ENCODE measurements at regions not wholly inside any gene's neighbourhood (a gene's known extent, or its start where the extent isn't known, plus 50 kb on each side); places are given as distances from the start of the nearest gene placed in this dataset.
A peak's percentile ranks its signal among the peaks of the same experiment; 100 is the strongest.

DNA sequence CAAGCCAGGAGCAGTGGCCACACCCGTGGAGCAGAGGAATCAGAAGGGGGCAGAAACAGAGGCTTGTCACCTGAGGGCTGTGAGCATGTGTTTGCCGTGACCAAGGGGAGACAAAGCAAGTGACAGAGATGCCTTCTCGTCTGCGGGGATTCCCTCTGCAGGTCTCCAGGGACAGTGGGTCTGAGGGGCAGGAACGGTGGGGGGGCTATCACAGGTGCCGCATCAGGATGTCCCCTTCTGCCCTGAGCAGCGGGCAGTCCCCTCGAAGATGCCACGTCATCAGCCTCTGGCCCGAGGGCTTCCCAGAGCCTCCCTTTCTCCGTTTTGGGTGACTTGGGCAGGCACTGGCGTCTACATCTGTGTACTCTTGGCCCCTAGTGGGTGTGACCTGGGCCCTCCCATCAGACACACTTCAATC is 338.7 kb downstream of the PREX1 start (continued):
- TF ChIP-seq TCF7 (IDR thresholded peaks at IDR 0.05; ENCODE audit: borderline replicate concordance): no peak
- TF ChIP-seq EED (IDR thresholded peaks at IDR 0.05; ENCODE audit: low read depth): peak; percentile 45; the same call in 1 of the 2 replicates
- TF ChIP-seq ESRRA (IDR thresholded peaks at IDR 0.05; ENCODE audit: low read length): no peak
- TF ChIP-seq NR2C1 (IDR thresholded peaks at IDR 0.05): no peak
- TF ChIP-seq RELA (IDR thresholded peaks at IDR 0.05; ENCODE audit: borderline replicate concordance, partially characterized antibody): peak; percentile 55
- TF ChIP-seq TCF12 (IDR thresholded peaks at IDR 0.05; ENCODE audit: low read depth, low read length): 0 out of 2 replicates have a peak, but pooled peaks have one; percentile 60
- TF ChIP-seq, protein P1, sequence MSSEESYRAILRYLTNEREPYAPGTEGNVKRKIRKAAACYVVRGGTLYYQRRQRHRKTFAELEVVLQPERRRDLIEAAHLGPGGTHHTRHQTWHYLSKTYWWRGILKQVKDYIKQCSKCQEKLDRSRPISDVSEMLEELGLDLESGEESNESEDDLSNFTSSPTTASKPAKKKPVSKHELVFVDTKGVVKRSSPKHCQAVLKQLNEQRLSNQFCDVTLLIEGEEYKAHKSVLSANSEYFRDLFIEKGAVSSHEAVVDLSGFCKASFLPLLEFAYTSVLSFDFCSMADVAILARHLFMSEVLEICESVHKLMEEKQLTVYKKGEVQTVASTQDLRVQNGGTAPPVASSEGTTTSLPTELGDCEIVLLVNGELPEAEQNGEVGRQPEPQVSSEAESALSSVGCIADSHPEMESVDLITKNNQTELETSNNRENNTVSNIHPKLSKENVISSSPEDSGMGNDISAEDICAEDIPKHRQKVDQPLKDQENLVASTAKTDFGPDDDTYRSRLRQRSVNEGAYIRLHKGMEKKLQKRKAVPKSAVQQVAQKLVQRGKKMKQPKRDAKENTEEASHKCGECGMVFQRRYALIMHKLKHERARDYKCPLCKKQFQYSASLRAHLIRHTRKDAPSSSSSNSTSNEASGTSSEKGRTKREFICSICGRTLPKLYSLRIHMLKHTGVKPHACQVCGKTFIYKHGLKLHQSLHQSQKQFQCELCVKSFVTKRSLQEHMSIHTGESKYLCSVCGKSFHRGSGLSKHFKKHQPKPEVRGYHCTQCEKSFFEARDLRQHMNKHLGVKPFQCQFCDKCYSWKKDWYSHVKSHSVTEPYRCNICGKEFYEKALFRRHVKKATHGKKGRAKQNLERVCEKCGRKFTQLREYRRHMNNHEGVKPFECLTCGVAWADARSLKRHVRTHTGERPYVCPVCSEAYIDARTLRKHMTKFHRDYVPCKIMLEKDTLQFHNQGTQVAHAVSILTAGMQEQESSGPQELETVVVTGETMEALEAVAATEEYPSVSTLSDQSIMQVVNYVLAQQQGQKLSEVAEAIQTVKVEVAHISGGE (CRISPR knock-in tag; IDR thresholded peaks at IDR 0.05): no peak
- no peak for TF ChIP-seq CBFB (IDR thresholded peaks at IDR 0.05; ENCODE audit: low read depth)
- peak; percentile 67 for TF ChIP-seq IKZF1 (conservative IDR thresholded peaks at IDR 0.05)
- TF ChIP-seq ATF7 (IDR thresholded peaks at IDR 0.05; ENCODE audit: low read depth): 0 out of 2 replicates have a peak, but pooled peaks have one; percentile 30
- TF ChIP-seq BCL11A (IDR thresholded peaks at IDR 0.05; ENCODE audit: low read depth, low read length): 0 out of 2 replicates have a peak, but pooled peaks have one; percentile 15
- peak; percentile 56; the same call in 1 of the 2 replicates for TF ChIP-seq CREM (IDR thresholded peaks at IDR 0.05; ENCODE audit: low read depth)
- peak; percentile 96 for TF ChIP-seq MEF2B (IDR thresholded peaks at IDR 0.05; ENCODE audit: partially characterized antibody, poor library complexity, severe bottlenecking)
- TF ChIP-seq BHLHE40 (IDR thresholded peaks at IDR 0.05; ENCODE audit: borderline replicate concordance in 1 of 2, low read depth in 2 of 2, low read length in 1 of 2): peak in 1 of 2 experiments; percentile 74; a peak in 2 of 4 replicates
- TF ChIP-seq GATAD2B (conservative IDR thresholded peaks at IDR 0.05; ENCODE audit: low read depth): 0 out of 2 replicates have a peak, but pooled peaks have one; percentile 61
- 0 out of 2 replicates have a peak, but pooled peaks have one; percentile 45 for TF ChIP-seq RAD51 (IDR thresholded peaks at IDR 0.05)
